ENCODE measurements at regions not wholly inside any gene's neighbourhood (a gene's known extent, or its start where the extent isn't known, plus 50 kb on each side); places are given as distances from the start of the nearest gene placed in this dataset.

- TF ChIP-seq CTCF (IDR thresholded peaks at IDR 0.05; ENCODE audit: low read length): no peak
- TF ChIP-seq EZH2phosphoT487 (IDR thresholded peaks at IDR 0.05; ENCODE audit: low read length): no peak
- no peak for TF ChIP-seq EZH2 (optimal IDR thresholded peaks at IDR 0.05; ENCODE audit: low read depth, low read length)
Measured at GRCh38 chr20:51249781-51250180, 226.9 kb upstream of the KCNG1 start.
